ENCODE measurements at regions not wholly inside any gene's neighbourhood (a gene's known extent, or its start where the extent isn't known, plus 50 kb on each side); places are given as distances from the start of the nearest gene placed in this dataset.

DNA sequence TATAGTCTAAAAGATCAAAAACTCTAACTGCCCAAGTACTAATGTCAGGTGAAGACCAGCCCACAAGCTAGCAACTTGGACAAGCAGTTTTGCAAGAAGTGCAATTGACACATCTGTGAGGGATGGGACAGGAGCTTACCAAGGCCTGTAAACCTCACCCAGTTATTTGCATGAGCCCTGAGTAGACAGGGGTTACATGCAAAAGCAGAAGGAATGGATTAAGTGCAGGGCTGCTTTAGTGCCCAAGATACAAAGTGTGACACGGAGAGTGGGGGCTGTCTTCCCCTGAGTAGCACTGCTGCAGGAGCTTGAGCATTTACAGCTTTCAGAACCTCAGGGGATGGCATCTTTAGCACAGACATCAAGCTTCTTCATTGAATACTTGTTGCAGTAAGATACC is 286.7 kb downstream of the ELAVL2 start:
- H3K4me3 ChIP-seq (ENCODE audit: low read length), result no peak overlapping the region
- TF ChIP-seq, protein P1, sequence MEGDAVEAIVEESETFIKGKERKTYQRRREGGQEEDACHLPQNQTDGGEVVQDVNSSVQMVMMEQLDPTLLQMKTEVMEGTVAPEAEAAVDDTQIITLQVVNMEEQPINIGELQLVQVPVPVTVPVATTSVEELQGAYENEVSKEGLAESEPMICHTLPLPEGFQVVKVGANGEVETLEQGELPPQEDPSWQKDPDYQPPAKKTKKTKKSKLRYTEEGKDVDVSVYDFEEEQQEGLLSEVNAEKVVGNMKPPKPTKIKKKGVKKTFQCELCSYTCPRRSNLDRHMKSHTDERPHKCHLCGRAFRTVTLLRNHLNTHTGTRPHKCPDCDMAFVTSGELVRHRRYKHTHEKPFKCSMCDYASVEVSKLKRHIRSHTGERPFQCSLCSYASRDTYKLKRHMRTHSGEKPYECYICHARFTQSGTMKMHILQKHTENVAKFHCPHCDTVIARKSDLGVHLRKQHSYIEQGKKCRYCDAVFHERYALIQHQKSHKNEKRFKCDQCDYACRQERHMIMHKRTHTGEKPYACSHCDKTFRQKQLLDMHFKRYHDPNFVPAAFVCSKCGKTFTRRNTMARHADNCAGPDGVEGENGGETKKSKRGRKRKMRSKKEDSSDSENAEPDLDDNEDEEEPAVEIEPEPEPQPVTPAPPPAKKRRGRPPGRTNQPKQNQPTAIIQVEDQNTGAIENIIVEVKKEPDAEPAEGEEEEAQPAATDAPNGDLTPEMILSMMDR (IDR thresholded peaks at IDR 0.05; ENCODE audit: insufficient read depth, low read depth, low read length, missing control alignments), result no peak
- DNase-seq (ENCODE audit: low read depth), result no peak

DNA sequence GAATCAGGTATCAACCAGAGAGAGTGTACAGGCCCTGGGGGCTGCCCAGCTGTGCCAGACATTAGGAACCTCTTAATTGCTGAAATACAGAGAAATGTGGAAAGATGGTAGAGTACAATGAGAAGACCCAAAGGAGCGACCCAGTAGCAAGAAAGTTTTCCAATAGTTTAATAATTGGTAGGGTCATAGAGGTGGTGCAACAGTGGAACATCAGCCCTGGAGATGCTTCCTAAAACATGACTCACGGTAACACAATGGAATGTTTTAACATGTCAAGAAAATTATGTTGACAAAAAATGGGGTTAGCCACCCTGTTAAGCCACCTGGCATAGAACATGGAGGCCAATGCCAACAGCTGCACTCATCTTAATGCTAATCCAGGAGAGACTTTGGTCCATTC is 284.1 kb downstream of the ELAVL2 start:
- TF ChIP-seq, protein P1 (IDR thresholded peaks at IDR 0.05; ENCODE audit: insufficient read depth, low read depth, low read length, missing control alignments), result no peak
- H3K4me3 ChIP-seq (ENCODE audit: low read length), result no peak overlapping the region
- DNase-seq (ENCODE audit: low read depth), result peak; percentile 60

DNA sequence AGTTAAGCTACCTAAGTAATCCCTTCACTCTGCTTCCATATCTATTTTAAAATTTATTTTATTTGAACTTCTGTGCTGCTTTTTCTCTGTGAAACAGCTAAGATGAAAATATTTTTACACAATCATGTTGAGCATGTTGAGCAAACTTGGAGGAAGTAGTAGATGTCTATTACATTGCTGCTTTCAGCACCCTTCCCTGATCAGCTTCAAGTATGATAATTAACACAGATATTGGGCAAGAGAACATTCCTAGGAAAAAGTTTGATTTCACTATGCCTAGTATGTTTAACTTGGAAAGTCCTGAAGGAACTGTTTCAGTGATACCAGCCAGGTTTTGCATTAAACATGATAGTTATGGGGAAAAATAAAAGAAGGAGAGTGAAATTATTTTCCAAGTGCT is 283.6 kb downstream of the ELAVL2 start:
- TF ChIP-seq, protein P1 (IDR thresholded peaks at IDR 0.05; ENCODE audit: insufficient read depth, low read depth, low read length, missing control alignments), result no peak
- no peak overlapping the region for H3K4me3 ChIP-seq (ENCODE audit: low read length)
- DNase-seq (ENCODE audit: low read depth), result peak; percentile 58

DNA sequence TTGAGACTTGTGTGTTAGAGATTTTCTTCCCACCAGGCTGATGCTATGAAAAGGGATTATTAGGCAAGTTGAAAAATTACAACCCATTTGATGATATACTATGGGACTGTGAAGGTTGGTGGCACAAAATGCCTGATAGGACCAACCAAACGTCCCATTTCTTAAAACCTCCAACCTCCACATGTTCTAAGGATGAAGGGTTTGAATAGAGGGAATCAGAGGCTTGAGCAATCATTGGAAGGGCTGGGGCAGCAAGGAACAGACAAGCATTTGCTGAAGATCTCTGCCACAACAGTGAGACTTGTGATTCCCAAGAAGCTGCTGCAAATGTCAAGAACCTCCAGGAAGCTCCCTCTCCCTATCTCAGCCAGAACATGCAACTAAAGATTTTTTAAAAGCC is 283.1 kb downstream of the ELAVL2 start:
- DNase-seq (ENCODE audit: low read depth), result no peak
- TF ChIP-seq, protein P1 (IDR thresholded peaks at IDR 0.05; ENCODE audit: insufficient read depth, low read depth, low read length, missing control alignments), result no peak
- H3K4me3 ChIP-seq (ENCODE audit: low read length), result no peak overlapping the region

DNA sequence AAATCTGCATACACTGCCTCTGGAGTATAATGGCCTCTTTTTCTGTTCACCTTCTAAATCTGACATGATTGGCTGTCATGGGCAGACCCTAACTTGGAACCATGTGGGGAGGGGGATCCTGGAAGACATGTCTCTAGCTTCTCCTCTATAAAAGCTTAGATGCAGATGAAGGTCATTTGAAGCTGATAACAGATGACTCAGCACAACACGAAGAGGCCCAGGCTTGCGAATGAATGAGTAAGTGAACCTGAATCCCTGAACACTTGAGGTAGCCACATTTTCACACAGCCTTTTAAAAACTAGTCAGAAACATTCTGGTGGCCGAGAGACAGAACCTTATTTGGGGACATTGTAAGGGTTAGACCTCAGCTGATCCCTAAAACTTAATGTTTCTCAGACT is 282.6 kb downstream of the ELAVL2 start:
- peak; percentile 86 for DNase-seq (ENCODE audit: low read depth)
- TF ChIP-seq, protein P1 (IDR thresholded peaks at IDR 0.05; ENCODE audit: insufficient read depth, low read depth, low read length, missing control alignments), result no peak
- no peak overlapping the region for H3K4me3 ChIP-seq (ENCODE audit: low read length)

DNA sequence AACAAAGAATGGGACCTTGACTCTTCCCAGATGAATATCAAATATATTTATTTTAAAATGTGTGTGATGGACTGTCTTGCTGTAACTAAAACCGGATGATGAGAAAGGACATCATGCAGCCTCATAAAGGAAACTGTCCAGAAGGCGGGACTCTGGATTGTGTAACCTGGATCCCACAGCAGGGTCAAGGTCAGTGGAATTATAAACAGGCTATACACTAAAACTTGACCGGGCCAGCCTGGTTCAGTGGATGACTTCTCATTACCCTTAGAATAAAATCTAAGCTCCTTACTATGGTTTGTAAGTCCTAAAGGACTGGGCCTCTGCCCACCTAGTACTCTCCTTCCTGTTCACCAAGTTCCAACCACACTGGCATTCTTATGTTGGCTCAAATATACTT is 280.3 kb downstream of the ELAVL2 start:
- DNase-seq (ENCODE audit: low read depth), result no peak
- H3K4me3 ChIP-seq (ENCODE audit: low read length), result no peak overlapping the region
- TF ChIP-seq, protein P1 (IDR thresholded peaks at IDR 0.05; ENCODE audit: insufficient read depth, low read depth, low read length, missing control alignments), result no peak

DNA sequence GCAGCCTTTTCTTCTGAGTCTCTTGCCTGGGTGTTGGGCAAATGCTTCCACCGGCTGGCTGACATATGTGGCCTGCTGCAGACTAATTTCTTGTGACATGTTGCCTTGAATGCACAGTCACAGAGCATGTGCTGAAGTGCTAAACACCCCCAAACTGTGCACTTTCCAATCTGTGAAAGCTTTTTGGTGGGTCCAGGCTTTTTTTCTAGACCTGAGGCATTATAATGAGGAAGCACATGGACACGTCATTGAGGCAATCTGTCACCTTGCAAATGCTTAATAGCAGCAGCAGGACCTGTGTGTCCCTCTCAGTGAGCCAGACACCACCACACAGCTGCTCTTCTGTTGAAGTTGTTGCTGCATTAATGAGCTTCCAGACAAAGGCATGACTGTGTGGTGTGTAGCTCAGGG is 274.7 kb downstream of the ELAVL2 start:
- no peak for DNase-seq (ENCODE audit: low read depth)
- H3K4me3 ChIP-seq (ENCODE audit: low read length), result no peak overlapping the region
- TF ChIP-seq, protein P1 (IDR thresholded peaks at IDR 0.05; ENCODE audit: insufficient read depth, low read depth, low read length, missing control alignments), result no peak
